ENCODE measurements at regions not wholly inside any gene's neighbourhood (a gene's known extent, or its start where the extent isn't known, plus 50 kb on each side); places are given as distances from the start of the nearest gene placed in this dataset.

- Mint-ChIP-seq H3K4me1 (ENCODE audit: low read depth) (no peaks in the 10 kb centered on the region), H3K9me3 (ENCODE audit: insufficient read depth) (no peaks in the 10 kb centered on the region), H3K27me3 (ENCODE audit: low read depth) (peaks cover 3% of the 10 kb centered on the region), H3K27ac (no peak overlapping the region), H3K4me3 (no peak overlapping the region), H3K36me3 (ENCODE audit: low read depth) (no peaks in the 10 kb centered on the region)
- DNase-seq = no peak
- ChIA-PET CTCF (no interaction called here), POLR2A (no interaction called here)
- no peak for ATAC-seq
Observed at GRCh38 chr1:90154711-90155110, 159.8 kb downstream of the ZNF326 start.

GRCh38 chr1:90149101-90149500 lies 154.2 kb downstream of the ZNF326 start:
- no peaks in the 10 kb centered on the region for H3K4me1 Mint-ChIP-seq (ENCODE audit: low read depth)
- H3K9me3 Mint-ChIP-seq (ENCODE audit: insufficient read depth) = no peaks in the 10 kb centered on the region
- H3K27me3 Mint-ChIP-seq (ENCODE audit: low read depth) = no peaks in the 10 kb centered on the region
- H3K27ac Mint-ChIP-seq = no peak overlapping the region
- H3K36me3 Mint-ChIP-seq (ENCODE audit: low read depth) = no peaks in the 10 kb centered on the region
- ATAC-seq (no peak), DNase-seq (no peak)
- POLR2A ChIA-PET = no interaction called here
- CTCF ChIA-PET = no interaction called here
- no peak overlapping the region for H3K4me3 Mint-ChIP-seq

GRCh38 chr1:90147093-90147492 lies 152.2 kb downstream of the ZNF326 start:
- no peaks in the 10 kb centered on the region for H3K4me1 Mint-ChIP-seq (ENCODE audit: low read depth)
- ATAC-seq (no peak), DNase-seq (no peak)
- H3K27ac Mint-ChIP-seq = no peak overlapping the region
- H3K36me3 Mint-ChIP-seq (ENCODE audit: low read depth) = no peaks in the 10 kb centered on the region
- no peaks in the 10 kb centered on the region for H3K9me3 Mint-ChIP-seq (ENCODE audit: insufficient read depth)
- ChIA-PET POLR2A (no interaction called here), CTCF (no interaction called here)
- H3K4me3 Mint-ChIP-seq = no peak overlapping the region
- no peaks in the 10 kb centered on the region for H3K27me3 Mint-ChIP-seq (ENCODE audit: low read depth)

GRCh38 chr1:90144820-90145219 lies 149.9 kb downstream of the ZNF326 start:
- no peak overlapping the region for H3K27ac Mint-ChIP-seq
- ChIA-PET CTCF (interaction anchor here (0.8 kb wide), 1 partner anchor 32 kb away, joined by 3 read pairs; no protein-coding TSS in a partner anchor), POLR2A (no interaction called here)
- no peaks in the 10 kb centered on the region for H3K4me1 Mint-ChIP-seq (ENCODE audit: low read depth)
- ATAC-seq (no peak), DNase-seq (no peak)
- H3K27me3 Mint-ChIP-seq (ENCODE audit: low read depth) = no peaks in the 10 kb centered on the region
- H3K36me3 Mint-ChIP-seq (ENCODE audit: low read depth) = no peaks in the 10 kb centered on the region
- no peak overlapping the region for H3K4me3 Mint-ChIP-seq
- no peaks in the 10 kb centered on the region for H3K9me3 Mint-ChIP-seq (ENCODE audit: insufficient read depth)

GRCh38 chr1:90143591-90143990 lies 148.7 kb downstream of the ZNF326 start:
- POLR2A ChIA-PET = no interaction called here
- H3K36me3 Mint-ChIP-seq (ENCODE audit: low read depth) = no peaks in the 10 kb centered on the region
- no peaks in the 10 kb centered on the region for H3K27me3 Mint-ChIP-seq (ENCODE audit: low read depth)
- DNase-seq = no peak
- ATAC-seq = no peak
- CTCF ChIA-PET = no interaction called here
- H3K4me3 Mint-ChIP-seq = no peak overlapping the region
- no peaks in the 10 kb centered on the region for H3K9me3 Mint-ChIP-seq (ENCODE audit: insufficient read depth)
- H3K27ac Mint-ChIP-seq = no peak overlapping the region
- no peaks in the 10 kb centered on the region for H3K4me1 Mint-ChIP-seq (ENCODE audit: low read depth)

GRCh38 chr1:90142697-90143096 lies 147.8 kb downstream of the ZNF326 start:
- DNase-seq = no peak

GRCh38 chr1:90139837-90140236 lies 144.9 kb downstream of the ZNF326 start:
- no peak for DNase-seq
- no peak overlapping the region for H3K27ac Mint-ChIP-seq
- ChIA-PET CTCF (no interaction called here), POLR2A (no interaction called here)
- no peak for ATAC-seq
- H3K4me3 Mint-ChIP-seq = no peak overlapping the region
- no peaks in the 10 kb centered on the region for H3K9me3 Mint-ChIP-seq (ENCODE audit: insufficient read depth)
- no peaks in the 10 kb centered on the region for H3K4me1 Mint-ChIP-seq (ENCODE audit: low read depth)
- no peaks in the 10 kb centered on the region for H3K27me3 Mint-ChIP-seq (ENCODE audit: low read depth)
- no peaks in the 10 kb centered on the region for H3K36me3 Mint-ChIP-seq (ENCODE audit: low read depth)

More at GRCh38 chr1:90142697-90143096, 147.8 kb downstream of the ZNF326 start:
- ChIA-PET POLR2A (no interaction called here), CTCF (no interaction called here)
- Mint-ChIP-seq H3K9me3 (ENCODE audit: insufficient read depth) (no peaks in the 10 kb centered on the region), H3K27ac (no peak overlapping the region), H3K4me3 (no peak overlapping the region), H3K36me3 (ENCODE audit: low read depth) (no peaks in the 10 kb centered on the region), H3K4me1 (ENCODE audit: low read depth) (no peaks in the 10 kb centered on the region), H3K27me3 (ENCODE audit: low read depth) (no peaks in the 10 kb centered on the region)
- no peak for ATAC-seq

- H3K36me3 Mint-ChIP-seq (ENCODE audit: low read depth) = no peaks in the 10 kb centered on the region
- no peak for ATAC-seq
- CTCF ChIA-PET = no interaction called here
Observed at GRCh38 chr1:90135286-90135685, 140.4 kb downstream of the ZNF326 start.

GRCh38 chr1:90134175-90134955 lies 139.5 kb downstream of the ZNF326 start:
- ATAC-seq (no peak), DNase-seq (no peak)
- no peaks in the 10 kb centered on the region for H3K4me1 Mint-ChIP-seq (ENCODE audit: low read depth)
- H3K27me3 Mint-ChIP-seq (ENCODE audit: low read depth) = peaks cover 5% of the 10 kb centered on the region
- no peak overlapping the region for H3K27ac Mint-ChIP-seq
- no peak overlapping the region for H3K4me3 Mint-ChIP-seq
- H3K9me3 Mint-ChIP-seq (ENCODE audit: insufficient read depth) = no peaks in the 10 kb centered on the region
- ChIA-PET CTCF (no interaction called here), POLR2A (no interaction called here)
- no peaks in the 10 kb centered on the region for H3K36me3 Mint-ChIP-seq (ENCODE audit: low read depth)

More at GRCh38 chr1:90135286-90135685, 140.4 kb downstream of the ZNF326 start:
- Mint-ChIP-seq H3K4me1 (ENCODE audit: low read depth) (no peaks in the 10 kb centered on the region), H3K27me3 (ENCODE audit: low read depth) (peaks cover 5% of the 10 kb centered on the region), H3K4me3 (no peak overlapping the region), H3K9me3 (ENCODE audit: insufficient read depth) (no peaks in the 10 kb centered on the region), H3K27ac (no peak overlapping the region)
- POLR2A ChIA-PET = no interaction called here
- DNase-seq = no peak

GRCh38 chr1:90133133-90133532 lies 138.2 kb downstream of the ZNF326 start:
- Mint-ChIP-seq H3K4me1 (ENCODE audit: low read depth) (no peaks in the 10 kb centered on the region), H3K36me3 (ENCODE audit: low read depth) (no peaks in the 10 kb centered on the region), H3K27me3 (ENCODE audit: low read depth) (peaks cover 5% of the 10 kb centered on the region), H3K27ac (no peak overlapping the region), H3K4me3 (no peak overlapping the region), H3K9me3 (ENCODE audit: insufficient read depth) (no peaks in the 10 kb centered on the region)
- no peak for DNase-seq
- CTCF ChIA-PET = no interaction called here
- no peak for ATAC-seq
- POLR2A ChIA-PET = no interaction called here

- DNase-seq (no peak), ATAC-seq (no peak)
- POLR2A ChIA-PET = no interaction called here
- CTCF ChIA-PET = no interaction called here
- Mint-ChIP-seq H3K36me3 (ENCODE audit: low read depth) (no peaks in the 10 kb centered on the region), H3K9me3 (ENCODE audit: insufficient read depth) (no peaks in the 10 kb centered on the region), H3K4me1 (ENCODE audit: low read depth) (no peaks in the 10 kb centered on the region), H3K27ac (no peak overlapping the region), H3K27me3 (ENCODE audit: low read depth) (peaks cover 5% of the 10 kb centered on the region), H3K4me3 (no peak overlapping the region)
Observed at GRCh38 chr1:90132306-90132705, 137.4 kb downstream of the ZNF326 start.

- H3K9me3 Mint-ChIP-seq (ENCODE audit: insufficient read depth) = no peaks in the 10 kb centered on the region
- no peaks in the 10 kb centered on the region for H3K36me3 Mint-ChIP-seq (ENCODE audit: low read depth)
- no peak overlapping the region for H3K4me3 Mint-ChIP-seq
- H3K27me3 Mint-ChIP-seq (ENCODE audit: low read depth) = peaks cover 5% of the 10 kb centered on the region
- ChIA-PET CTCF (no interaction called here), POLR2A (no interaction called here)
- no peaks in the 10 kb centered on the region for H3K4me1 Mint-ChIP-seq (ENCODE audit: low read depth)
- no peak for ATAC-seq
- no peak for DNase-seq
- no peak overlapping the region for H3K27ac Mint-ChIP-seq
Observed at GRCh38 chr1:90127288-90127953, 132.5 kb downstream of the ZNF326 start.

- CTCF ChIA-PET = no interaction called here
Observed at GRCh38 chr1:90126834-90127233, 131.9 kb downstream of the ZNF326 start.

More at GRCh38 chr1:90126834-90127233, 131.9 kb downstream of the ZNF326 start:
- no peak for DNase-seq
- POLR2A ChIA-PET = no interaction called here
- no peaks in the 10 kb centered on the region for H3K4me1 Mint-ChIP-seq (ENCODE audit: low read depth)
- H3K9me3 Mint-ChIP-seq (ENCODE audit: insufficient read depth) = no peaks in the 10 kb centered on the region
- H3K36me3 Mint-ChIP-seq (ENCODE audit: low read depth) = no peaks in the 10 kb centered on the region
- H3K27ac Mint-ChIP-seq = no peak overlapping the region
- no peak for ATAC-seq
- H3K4me3 Mint-ChIP-seq = no peak overlapping the region
- H3K27me3 Mint-ChIP-seq (ENCODE audit: low read depth) = peaks cover 5% of the 10 kb centered on the region
